Loucy (cell line): ENCODE measurements at regions not wholly inside any gene's neighbourhood (a gene's known extent, or its start where the extent isn't known, plus 50 kb on each side); places are given as distances from the start of the nearest gene placed in this dataset.

Experiments
- EZH2phosphoT487 ChIP-seq: fragments of 200-600 bp; IDR thresholded peaks from 2 replicates; pipeline ENCODE4 v1.6.1; 2018; ENCODE audit warnings: antibody characterized with exemption, mild to moderate bottlenecking, moderate library complexity, borderline replicate concordance
- TF ChIP-seq, protein P1 (sequence below): fragments of 200-600 bp; sonication (generic); conservative IDR thresholded peaks from 2 replicates; pipeline ENCODE4 v1.5.1; 2014; ENCODE audit warnings: mild to moderate bottlenecking, antibody characterized with exemption, low read length

DNA sequence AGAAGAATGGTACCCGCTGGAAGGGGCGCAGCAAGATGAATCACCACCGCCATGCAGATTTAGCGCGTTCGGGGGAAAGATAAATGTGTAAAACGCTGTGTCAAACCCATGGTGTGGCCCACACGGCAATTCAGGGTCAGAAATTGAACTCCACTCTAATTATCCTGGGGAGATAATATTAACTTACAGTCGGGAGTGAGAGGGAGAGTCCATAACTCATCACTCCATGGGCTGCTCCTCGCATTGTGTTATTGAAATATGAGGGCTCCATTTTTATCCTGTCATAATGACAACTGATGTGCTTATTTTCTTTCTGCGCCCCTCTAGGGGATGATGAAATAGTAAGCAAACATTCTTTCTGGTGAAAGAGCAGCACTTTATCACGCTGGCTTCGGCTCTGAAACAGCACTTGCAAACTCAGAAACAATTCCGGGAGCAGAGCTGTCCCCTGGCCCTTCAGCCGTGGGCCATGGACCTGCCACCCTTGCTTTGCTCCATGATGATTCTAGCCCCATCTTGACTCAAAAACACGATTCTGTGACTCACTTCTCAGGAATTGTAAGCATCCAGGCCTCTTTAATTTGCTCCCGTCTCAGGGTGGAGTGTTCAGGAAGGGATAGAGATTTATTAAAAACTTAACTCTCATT lies 431.6 kb downstream of the IRX1 start:
- no peak for TF ChIP-seq EZH2phosphoT487
- TF ChIP-seq, protein P1, sequence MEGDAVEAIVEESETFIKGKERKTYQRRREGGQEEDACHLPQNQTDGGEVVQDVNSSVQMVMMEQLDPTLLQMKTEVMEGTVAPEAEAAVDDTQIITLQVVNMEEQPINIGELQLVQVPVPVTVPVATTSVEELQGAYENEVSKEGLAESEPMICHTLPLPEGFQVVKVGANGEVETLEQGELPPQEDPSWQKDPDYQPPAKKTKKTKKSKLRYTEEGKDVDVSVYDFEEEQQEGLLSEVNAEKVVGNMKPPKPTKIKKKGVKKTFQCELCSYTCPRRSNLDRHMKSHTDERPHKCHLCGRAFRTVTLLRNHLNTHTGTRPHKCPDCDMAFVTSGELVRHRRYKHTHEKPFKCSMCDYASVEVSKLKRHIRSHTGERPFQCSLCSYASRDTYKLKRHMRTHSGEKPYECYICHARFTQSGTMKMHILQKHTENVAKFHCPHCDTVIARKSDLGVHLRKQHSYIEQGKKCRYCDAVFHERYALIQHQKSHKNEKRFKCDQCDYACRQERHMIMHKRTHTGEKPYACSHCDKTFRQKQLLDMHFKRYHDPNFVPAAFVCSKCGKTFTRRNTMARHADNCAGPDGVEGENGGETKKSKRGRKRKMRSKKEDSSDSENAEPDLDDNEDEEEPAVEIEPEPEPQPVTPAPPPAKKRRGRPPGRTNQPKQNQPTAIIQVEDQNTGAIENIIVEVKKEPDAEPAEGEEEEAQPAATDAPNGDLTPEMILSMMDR: no peak
